GM21526 (cell line): ENCODE measurements at regions not wholly inside any gene's neighbourhood (a gene's known extent, or its start where the extent isn't known, plus 50 kb on each side); places are given as distances from the start of the nearest gene placed in this dataset.

ENCODE experiments used
- ATAC-seq: cut with Tn5 transposase; IDR thresholded peaks from one replicate; pipeline ENCODE4 v1.9.1; 2021; ENCODE audit warnings: moderate library complexity; ENCODE audit not compliant: unreplicated experiment, low FRiP score

- ATAC-seq, result no peak
These were observed 842.1 kb upstream of the FANCL start for GRCh38 chr2:59083075-59083828.

DNA sequence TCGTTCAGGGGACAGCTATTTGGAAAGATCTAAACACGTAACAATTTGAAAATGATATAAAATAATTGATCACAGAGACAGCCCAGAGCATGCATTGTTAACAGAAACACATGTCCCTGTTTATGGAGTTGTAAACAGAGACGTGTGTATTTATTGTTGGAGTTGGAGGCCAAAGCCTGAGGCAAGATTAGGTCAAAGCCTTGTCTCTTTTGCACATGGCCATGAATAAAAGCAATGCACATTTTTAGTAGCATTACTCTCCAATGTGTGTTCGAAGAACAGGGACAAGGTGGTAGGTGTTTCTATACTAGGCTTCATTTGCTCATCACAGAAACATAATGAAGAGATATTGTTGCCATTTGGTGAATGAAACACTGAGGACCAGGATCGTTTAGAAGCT, 841.5 kb upstream of the FANCL start:
- ATAC-seq, result no peak

DNA sequence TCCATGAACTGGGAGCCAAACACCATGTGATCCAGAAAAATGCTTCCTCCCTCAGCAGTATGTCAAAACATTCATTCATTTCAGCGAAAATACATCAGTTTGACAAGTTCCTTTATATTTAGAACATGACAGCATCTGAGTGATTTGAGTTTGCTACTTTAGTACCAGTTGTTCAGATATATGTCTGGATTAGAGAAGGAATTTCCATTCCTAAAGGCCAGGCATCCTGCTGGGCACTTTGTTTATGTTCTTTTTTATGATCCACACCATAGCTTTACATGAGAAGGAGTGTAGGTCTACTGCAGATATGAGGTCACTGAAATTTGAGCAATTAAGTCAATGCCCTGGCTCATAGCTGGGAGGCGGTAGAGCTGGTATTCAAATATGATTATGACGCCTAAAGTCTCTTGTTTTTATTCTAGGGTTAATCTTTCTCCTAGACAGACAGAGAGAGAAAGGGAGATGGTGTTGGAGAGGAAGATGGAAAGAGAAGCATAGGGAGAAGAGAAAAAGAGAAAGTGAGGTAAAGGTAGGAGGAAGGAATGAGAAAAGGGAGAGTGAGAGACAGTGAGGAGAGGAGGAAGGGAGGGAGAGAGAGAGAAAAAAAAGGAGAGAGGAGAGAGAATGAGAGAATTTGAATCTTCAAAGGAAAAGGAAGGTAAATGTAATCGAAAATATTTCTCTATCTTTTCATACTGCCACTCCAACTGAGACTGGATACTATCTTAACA, 839.5 kb upstream of the FANCL start:
- ATAC-seq, result no peak

GRCh38 chr2:59077981-59078531, 836.9 kb upstream of the FANCL start:
- no peak for ATAC-seq

- ATAC-seq, result no peak
These were observed 836.1 kb upstream of the FANCL start for GRCh38 chr2:59077026-59077725.

DNA sequence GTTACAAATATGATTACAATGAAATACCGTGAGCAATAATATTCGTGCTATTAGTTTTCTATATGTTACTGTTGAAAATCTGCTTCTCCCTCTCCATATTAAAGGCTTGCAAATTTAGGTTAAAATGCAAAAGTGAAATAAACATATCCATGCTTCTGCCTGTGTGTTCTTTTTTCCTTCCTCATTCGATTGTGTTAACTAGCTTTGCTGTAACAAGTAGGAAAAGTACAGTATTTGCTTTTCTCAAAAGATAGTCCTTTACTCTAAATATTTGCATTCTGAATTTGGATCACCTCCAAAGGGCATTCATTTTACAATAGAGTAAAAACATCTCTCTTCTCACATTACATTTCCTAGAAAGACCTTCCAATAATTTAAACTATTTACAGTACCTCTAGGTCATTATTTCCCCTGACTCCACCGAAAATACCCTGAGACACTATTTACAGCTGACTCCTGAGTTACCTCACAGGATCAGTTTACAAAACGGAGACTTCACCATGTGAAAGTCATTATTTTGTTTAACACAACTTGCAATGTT, 835.0 kb upstream of the FANCL start:
- ATAC-seq, result no peak

- no peak for ATAC-seq
These were observed 832.9 kb upstream of the FANCL start for GRCh38 chr2:59074071-59074470.

GRCh38 chr2:59073286-59073685, 832.2 kb upstream of the FANCL start:
- ATAC-seq, result no peak

- ATAC-seq, result no peak
These were observed 827.1 kb upstream of the FANCL start for GRCh38 chr2:59068255-59068654.

DNA sequence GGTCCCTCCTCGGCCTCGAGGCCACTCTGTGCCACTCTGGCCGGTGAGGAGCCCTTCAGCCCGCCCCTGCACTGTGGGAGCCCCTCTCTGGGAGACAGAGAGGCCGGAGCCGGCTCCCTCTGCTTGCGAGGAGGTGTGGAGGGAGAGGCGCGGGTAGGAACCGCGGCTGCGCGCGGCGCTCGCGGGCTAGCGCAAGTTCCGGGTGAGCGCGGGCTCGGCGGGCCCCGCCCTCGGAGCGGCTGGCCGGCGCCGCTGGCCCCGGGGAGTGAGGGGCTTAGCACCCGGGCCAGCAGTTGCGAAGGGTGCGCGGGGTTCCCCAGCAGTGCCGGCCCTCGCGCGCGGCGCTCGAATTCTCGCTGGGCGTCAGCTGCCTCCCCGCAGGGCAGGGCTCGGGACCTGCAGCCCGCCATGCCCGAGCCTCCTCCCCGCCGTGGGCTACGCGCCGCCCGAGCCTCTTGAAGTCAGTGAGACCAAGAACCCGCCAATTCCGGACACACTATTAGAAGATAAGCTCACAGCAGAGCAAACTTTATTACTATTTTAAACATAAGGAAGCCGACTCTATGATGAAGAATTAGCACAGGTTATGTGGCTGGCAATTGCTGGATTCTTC, 825.8 kb upstream of the FANCL start:
- no peak for ATAC-seq

DNA sequence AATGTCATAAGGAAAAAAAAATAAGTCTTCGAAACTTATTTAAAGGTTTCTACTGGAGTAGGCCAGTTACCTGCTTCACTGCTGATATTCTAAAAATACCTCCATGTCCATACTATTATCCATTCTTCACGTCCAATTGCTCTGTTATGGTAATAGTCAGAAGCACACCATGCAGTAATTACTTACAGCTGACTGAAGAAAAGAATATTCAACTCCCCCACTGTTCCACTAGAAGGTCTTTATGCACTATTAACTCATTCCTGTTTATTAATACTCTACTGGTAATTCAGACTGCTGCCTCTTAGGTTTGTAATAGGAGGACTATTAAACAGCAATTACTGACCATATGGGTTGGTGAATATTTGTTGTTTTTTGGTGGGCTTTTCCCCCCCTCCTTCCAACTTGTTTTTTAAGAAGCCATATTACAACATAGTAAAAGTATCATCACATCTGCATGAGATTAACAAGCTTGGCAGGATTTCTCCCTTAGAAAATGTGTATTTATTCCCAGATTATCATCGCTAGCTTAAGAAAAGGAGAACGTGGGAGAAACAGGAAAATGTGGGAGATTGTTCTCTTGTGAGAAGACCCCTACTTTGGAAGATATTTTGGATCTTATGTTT, 806.4 kb upstream of the FANCL start:
- ATAC-seq, result no peak

DNA sequence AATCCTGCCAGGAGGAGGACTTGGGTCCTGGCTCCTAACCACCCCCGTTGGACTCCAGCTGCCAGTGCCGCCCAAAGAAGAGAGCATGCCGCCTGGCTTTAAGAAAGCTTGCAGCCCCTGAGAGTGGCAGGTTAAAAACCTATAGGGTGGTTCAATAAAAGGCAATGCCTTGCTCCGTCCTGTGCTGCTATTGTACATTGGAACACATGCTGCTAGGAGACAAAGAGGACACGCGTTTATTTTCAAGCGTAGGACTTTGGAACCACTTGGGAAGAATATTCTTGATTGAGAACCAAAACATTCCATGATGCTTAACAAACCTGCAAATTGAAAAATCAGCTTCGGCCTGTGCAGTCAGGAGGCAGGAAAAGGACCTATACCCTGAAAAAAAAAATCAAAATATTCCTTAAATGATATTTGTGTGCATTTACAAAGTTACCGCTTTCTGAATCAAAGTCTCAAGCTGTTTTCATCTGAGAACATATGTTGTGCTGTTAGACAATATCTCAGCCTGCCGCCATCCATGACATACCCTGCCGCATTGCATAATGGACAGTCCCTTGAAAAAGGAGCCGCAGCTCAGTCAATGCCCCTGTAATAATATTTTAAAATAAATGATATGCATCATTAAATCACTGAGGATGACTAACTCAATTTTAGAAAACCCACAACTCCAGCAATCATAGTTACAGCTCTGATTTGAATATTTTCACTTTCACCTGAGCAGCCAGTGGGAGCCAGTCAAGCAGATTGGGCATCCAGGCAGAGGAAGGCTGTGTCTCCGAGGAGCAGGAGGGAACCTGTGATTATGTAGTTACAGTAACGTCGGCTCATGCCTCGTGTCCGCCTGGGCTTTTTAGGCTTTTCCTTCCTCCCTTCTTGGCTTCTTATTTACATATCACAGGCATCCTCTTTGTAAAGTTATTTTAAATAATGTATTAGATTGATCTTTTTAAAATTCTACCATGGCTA, 805.6 kb upstream of the FANCL start:
- no peak for ATAC-seq

DNA sequence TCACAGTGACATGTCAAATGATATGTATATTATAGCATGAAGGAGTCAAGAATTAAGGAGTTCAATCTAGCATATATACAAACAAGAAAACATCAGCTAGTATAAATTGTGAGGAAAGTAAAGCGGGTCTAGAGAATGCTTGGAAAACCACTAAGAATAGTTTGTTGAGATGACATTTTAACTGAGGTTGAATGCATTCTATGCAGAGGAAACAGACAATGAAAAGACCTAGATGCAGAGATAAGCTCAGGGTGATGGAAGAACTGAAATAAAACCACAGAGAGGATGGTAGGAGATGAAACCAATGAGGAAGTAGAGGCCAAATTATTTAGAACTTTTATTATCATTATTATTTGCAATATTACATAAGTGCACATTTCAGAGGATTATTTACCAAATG, 803.6 kb upstream of the FANCL start:
- no peak for ATAC-seq

DNA sequence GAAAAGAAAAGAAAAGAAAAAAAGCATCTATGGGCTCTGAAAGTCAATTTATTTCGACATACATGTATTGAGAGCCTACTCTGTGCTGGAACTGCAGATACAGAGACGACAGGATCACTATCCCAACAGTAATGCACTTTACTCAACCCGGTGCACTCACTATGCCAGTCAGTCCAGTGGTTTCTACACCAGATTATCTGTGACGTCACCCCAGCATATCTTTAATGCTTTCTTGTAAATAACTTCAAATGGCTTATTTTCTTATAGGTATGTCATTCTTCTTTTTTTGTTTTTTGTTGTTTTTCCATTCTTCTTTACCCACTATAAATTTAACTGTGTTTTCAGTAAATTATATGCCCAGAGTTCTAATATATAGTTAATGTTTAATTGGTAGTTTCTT, 800.0 kb upstream of the FANCL start:
- no peak for ATAC-seq

GRCh38 chr2:59034837-59035236, 793.7 kb upstream of the FANCL start:
- no peak for ATAC-seq

GRCh38 chr2:59034106-59034505, 793.0 kb upstream of the FANCL start:
- ATAC-seq, result no peak

GRCh38 chr2:59033661-59034060, 792.5 kb upstream of the FANCL start:
- no peak for ATAC-seq

DNA sequence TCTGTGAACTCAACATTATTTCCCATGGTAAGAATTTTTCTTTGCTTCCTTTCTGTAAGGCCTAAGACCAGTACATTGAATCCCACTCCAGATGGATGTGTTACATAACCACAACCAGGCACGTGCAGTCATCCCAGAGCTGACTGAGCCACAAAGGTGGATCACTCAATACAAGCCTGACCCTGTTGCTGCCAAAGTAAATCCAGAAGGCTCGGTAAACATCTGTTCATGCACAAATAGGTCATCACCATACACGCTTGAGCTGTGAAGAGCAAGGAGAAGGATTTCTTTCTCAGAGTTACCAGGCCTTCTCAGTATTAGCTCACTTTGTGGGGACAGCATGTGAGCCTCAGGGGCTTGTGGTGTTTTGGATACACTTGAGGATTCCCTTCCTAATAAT, 791.4 kb upstream of the FANCL start:
- no peak for ATAC-seq

DNA sequence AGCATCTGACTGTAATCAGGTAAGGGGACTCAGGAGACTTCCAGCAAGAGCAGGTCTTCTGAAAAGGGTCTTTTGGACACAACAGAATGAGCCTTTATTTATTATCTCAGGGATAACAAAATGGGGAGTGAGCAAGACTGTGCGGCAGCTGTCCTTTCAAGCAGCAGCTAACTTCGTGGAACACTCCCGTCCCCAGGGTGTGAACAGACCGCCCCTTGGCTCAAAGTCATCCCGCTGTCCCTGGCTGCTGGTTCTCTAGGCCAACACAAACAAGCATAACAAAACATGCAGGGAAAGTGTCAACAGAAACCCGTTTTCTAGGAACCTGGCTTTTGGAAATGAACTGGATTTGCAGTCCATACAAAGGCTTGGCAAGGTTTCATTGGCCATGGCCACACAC, 787.9 kb upstream of the FANCL start:
- no peak for ATAC-seq
